ENCODE measurements at regions not wholly inside any gene's neighbourhood (a gene's known extent, or its start where the extent isn't known, plus 50 kb on each side); places are given as distances from the start of the nearest gene placed in this dataset.
"Not testable (repeated sequence)": the region's sequence is repeated elsewhere in the genome, so short reads cannot be mapped to it uniquely, and the experiment has no call there.

- no peak for DNase-seq
- no peaks in the 10 kb centered on the region for H3K36me3 ChIP-seq
Measured at GRCh38 chr1:157356601-157357000, 195.7 kb downstream of the FCRL5 start.

DNA sequence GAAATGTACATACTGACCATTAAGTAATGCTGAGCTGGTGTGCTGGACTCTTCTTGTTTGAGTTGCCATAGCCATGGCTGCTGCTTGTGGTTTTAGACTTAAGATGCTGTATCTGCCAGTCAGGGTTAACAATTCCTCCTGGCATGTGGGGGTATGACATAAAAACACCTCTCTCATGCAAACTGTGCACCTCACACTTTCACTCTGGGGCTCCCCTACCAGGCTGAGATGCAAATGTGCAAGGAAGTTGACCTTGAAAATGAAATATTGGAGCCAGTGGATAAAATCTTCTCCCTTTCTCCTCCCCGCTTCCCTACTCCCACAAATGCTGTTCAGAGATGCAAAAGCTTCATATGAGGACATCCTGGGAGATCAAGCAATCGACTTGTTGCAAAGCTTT, 198.8 kb downstream of the FCRL5 start:
- Histone ChIP-seq H3K36me3 (no peaks in the 10 kb centered on the region), H3K27me3 (no peaks in the 10 kb centered on the region), H3K4me3 (no peak overlapping the region), H3K4me1 (no peaks in the 10 kb centered on the region), H3K27ac (no peak overlapping the region), H3K9me3 (no peaks in the 10 kb centered on the region)
- 88% methylated on average over 2 of the region's 2 CpGs for WGBS, 2 donors
- ATAC-seq (ENCODE audit: low FRiP score in 2 of 2): no peak
- no peak for TF ChIP-seq POLR2A (IDR thresholded peaks at IDR 0.05)
- TF ChIP-seq, protein P1, sequence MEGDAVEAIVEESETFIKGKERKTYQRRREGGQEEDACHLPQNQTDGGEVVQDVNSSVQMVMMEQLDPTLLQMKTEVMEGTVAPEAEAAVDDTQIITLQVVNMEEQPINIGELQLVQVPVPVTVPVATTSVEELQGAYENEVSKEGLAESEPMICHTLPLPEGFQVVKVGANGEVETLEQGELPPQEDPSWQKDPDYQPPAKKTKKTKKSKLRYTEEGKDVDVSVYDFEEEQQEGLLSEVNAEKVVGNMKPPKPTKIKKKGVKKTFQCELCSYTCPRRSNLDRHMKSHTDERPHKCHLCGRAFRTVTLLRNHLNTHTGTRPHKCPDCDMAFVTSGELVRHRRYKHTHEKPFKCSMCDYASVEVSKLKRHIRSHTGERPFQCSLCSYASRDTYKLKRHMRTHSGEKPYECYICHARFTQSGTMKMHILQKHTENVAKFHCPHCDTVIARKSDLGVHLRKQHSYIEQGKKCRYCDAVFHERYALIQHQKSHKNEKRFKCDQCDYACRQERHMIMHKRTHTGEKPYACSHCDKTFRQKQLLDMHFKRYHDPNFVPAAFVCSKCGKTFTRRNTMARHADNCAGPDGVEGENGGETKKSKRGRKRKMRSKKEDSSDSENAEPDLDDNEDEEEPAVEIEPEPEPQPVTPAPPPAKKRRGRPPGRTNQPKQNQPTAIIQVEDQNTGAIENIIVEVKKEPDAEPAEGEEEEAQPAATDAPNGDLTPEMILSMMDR (IDR thresholded peaks at IDR 0.05): no peak
- TF ChIP-seq POLR2AphosphoS5 (IDR thresholded peaks at IDR 0.05): no peak
- no peak for TF ChIP-seq EP300 (IDR thresholded peaks at IDR 0.05)
- DNase-seq: no peak

More at GRCh38 chr1:157356601-157357000, 195.7 kb downstream of the FCRL5 start:
- ATAC-seq (ENCODE audit: low FRiP score in 2 of 2): no peak
- WGBS, 2 donors: 88 to 90% methylated on average over 3 of the region's 3 CpGs
- Histone ChIP-seq H3K4me3 (no peak overlapping the region), H3K9me3 (no peaks in the 10 kb centered on the region), H3K4me1 (no peaks in the 10 kb centered on the region), H3K27ac (no peak overlapping the region), H3K27me3 (no peaks in the 10 kb centered on the region)
- no peak for TF ChIP-seq POLR2AphosphoS5 (IDR thresholded peaks at IDR 0.05)
- TF ChIP-seq POLR2A (IDR thresholded peaks at IDR 0.05): no peak

GRCh38 chr1:157352817-157353408, 199.4 kb downstream of the FCRL5 start:
- no peak overlapping the region for H3K4me3 ChIP-seq
- H3K36me3 ChIP-seq: no peaks in the 10 kb centered on the region
- DNase-seq (no peak), ATAC-seq (ENCODE audit: low FRiP score in 2 of 2) (no peak)
- TF ChIP-seq, protein P1 (IDR thresholded peaks at IDR 0.05): no peak
- TF ChIP-seq EP300 (IDR thresholded peaks at IDR 0.05) (no peak), POLR2AphosphoS5 (IDR thresholded peaks at IDR 0.05) (no peak), POLR2A (IDR thresholded peaks at IDR 0.05) (no peak)
- no peak overlapping the region for H3K27ac ChIP-seq
- 83 to 95% methylated on average over 1 of the region's 1 CpG for WGBS, 2 donors
- H3K4me1 ChIP-seq: no peaks in the 10 kb centered on the region
- no peaks in the 10 kb centered on the region for H3K27me3 ChIP-seq
- no peaks in the 10 kb centered on the region for H3K9me3 ChIP-seq

DNA sequence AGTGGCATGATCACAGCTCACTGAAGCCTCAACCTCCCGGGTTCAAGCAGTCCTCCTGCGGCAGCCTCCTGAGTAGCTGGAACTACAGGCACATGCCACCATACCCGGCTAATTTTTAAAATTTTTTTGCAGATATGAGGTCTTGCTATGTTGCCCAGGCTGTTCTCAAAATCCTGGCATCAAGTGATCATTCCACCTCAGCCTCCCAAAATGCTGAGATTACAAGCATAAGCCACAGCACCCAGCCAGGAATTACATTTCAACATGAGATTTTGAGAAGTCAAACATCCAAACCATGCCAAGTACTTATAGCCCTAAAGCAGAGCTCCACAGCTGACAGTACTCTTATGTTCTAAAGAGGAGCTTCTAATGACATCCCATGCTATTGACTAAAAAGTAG, 200.1 kb downstream of the FCRL5 start:
- DNase-seq (no peak), ATAC-seq (ENCODE audit: low FRiP score in 2 of 2) (no peak)
- 92 to 95% methylated on average over 3 of the region's 3 CpGs for WGBS, 2 donors
- Histone ChIP-seq H3K4me3 (no peak overlapping the region), H3K27me3 (no peaks in the 10 kb centered on the region), H3K4me1 (no peaks in the 10 kb centered on the region), H3K9me3 (no peaks in the 10 kb centered on the region), H3K36me3 (no peaks in the 10 kb centered on the region), H3K27ac (no peak overlapping the region)
- TF ChIP-seq, protein P1 (IDR thresholded peaks at IDR 0.05): no peak
- TF ChIP-seq POLR2AphosphoS5 (IDR thresholded peaks at IDR 0.05) (no peak), POLR2A (IDR thresholded peaks at IDR 0.05) (no peak), EP300 (IDR thresholded peaks at IDR 0.05) (no peak)

DNA sequence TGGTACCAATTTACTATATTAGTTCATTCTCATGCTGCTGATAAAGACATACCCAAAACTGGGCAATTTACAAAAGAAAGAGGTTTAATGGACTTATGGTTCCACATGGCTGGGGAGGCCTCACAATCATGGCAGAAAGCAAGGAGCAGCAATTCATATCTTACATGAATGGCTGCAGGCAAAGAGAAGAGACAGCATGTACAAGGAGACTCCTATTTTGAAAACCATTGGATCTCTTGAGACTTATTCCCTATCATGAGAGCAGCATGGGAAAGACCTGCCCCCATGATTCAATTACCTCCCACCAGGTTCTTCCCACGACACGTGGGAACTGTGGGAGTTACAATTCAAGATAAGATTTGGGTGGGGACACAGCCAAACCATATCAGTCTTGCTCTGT, 200.5 kb downstream of the FCRL5 start:
- WGBS, 2 donors: 75 to 86% methylated on average over 2 of the region's 2 CpGs

More for the DNA sequence above, 200.5 kb downstream of the FCRL5 start:
- not testable (repeated sequence) for H3K9me3 ChIP-seq; H3K27me3 ChIP-seq; H3K4me3 ChIP-seq; H3K27ac ChIP-seq; DNase-seq; ATAC-seq (ENCODE audit: low FRiP score in 2 of 2); H3K4me1 ChIP-seq; H3K36me3 ChIP-seq

Measured in upper lobe of left lung (tissue), 6 donors.